Stimulated activated CD8-positive, alpha-beta memory T cell treated with anti-CD3 and anti-CD28 coated beads, Interleukin-15, amount 100 ng/mL, for 1 hour (primary cell): ENCODE measurements at regions not wholly inside any gene's neighbourhood (a gene's known extent, or its start where the extent isn't known, plus 50 kb on each side); places are given as distances from the start of the nearest gene placed in this dataset.

Experiments used
- DNase-seq: peaks from one replicate; pipeline ENCODE4 v3.0.0-alpha.2; 2020; ENCODE audit warnings: low read depth

DNA sequence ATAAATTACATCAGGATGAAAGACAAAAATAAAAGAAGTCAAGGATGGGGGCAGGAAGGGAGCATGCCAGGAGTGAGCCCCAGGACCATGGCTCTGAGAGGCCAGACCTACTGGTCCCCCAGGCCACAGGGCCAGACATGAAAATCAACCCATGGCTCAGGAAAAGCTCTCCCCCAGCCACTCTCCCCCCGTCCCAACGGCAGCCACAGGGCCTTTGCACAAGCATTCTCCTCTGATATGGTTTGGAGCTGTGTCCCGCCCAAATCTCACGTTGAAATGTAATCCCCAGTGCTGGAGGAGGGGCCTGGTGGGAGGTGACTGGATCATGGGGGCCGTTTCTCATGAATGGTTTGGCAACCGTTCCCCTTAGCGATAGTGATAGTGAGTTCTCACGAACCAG, 80.8 kb upstream of the ANO1 start:
- no peak for DNase-seq

DNA sequence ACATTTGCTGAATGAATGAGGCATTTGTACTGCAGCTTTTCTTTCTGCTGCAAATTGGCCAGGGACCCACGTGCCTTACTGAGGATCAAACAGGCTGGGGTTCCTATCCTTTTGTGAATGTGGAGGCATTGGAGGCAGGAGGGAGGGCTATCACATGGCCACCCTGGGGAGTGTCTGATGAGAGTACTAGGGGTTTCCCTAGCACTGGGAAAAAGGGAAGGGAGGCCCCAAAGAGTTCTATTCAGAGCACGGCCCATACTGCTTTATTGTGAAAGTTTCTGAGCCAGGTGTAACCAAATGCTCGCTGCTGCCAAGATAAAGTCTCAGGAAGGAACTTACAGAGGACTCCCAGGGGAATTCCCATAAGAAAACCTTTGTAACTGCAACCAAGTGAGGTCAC, 78.4 kb upstream of the ANO1 start:
- no peak for DNase-seq

DNA sequence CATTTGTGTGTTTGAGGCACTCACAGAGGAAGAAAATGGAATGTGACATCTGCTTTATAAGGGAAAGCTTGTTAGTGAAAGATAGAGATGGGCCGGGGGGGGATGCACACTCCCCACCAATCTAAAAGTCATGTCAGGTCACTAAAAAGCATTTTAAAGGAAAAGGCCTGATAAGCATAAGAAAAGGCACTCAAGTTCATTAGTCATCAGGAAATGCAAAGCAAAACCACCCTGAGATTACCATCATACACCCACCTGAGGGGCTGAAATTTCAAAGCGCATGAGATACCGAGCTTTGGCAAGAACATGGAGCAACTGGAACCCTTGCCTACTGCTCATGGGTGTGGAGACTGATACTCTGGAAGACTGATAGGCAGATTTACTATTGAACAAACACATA, 77.9 kb upstream of the ANO1 start:
- DNase-seq, result no peak

DNA sequence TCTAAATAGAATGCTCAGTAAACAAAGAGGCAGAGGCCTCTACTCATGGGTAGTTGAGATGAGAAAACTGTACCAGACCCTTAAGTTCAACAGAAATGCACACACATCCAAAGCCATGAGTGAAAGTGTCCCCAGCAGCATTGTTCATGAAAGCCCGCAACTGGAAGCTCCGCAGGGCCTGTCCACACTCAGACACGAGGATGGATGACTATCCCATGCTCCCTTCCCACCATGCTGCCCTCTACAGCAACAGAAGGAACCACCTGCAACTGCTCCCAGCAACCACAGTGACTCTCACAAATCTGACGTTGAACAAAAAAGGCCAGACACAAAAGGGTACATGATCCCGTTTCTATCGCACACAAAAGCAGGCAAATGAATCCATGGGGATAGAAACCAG, 76.9 kb upstream of the ANO1 start:
- DNase-seq, result no peak

DNA sequence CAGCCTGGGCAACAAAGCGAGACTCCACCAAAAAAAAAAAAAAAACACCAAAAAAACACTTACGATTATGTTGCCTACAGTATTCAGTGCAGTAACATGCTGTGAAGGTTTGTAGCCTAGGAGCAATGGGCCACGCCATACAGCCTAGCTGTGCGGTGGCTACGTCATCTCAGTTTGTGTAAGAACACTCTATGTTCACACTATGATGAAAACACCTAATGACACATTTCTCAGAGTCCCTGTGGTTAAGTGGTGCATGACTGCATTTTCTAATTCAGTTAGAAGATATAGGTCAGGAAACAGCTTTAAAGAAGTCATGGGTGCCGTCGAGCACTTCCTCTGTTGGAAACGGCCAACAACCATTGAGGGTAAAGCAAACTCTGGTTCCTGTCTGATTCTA, 75.7 kb upstream of the ANO1 start:
- no peak for DNase-seq

DNA sequence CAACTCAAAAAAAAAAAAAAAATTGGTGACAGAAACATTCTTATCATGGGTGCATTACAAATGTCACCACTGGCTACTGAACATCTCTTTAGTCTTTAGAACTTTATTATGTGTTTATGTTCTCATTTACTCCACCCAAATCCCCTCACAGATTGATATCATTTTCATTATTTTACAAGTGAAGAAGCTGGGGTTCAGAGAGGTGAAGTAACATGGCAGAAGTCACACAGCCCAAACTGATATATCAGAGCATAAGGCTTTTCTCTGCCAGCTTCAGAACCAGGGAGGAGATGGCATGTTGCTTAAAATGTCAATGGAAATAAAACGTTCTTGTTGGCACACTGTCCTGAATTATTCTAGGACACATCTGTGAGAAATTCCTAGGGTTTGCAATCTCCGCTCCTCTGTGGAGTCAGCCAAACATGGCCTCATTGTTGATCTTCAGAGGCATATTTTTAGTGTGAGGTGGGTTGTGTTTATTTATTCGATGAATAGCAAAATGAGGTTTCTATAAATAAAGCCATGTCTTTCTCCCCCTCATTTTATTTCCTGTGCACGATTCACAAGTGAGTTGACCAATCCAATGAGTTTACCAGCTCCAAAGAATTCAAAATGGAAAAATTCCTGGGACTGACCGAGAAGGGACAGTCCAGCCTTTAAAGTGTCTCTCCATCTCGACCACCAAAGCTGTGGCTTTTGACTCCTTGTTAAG, 72.9 kb upstream of the ANO1 start:
- DNase-seq, result no peak

DNA sequence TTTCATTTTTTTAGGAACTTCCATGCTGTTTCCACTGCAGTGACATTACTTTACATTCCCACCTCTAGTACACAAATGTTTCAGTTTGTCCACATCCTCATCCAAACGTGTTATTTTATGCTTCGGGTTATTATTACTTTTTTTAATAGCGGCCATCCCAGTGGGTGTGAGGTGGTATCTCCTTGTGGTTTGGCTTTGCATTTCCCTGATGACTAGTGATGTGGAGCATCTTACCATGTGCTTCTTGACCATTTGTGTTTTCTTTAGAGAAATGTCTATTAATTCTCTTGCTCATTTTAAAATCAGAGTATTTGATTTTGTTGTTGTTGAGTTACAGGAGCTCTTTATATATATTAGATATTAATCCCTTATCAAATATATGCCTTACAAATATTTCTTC, 70.3 kb upstream of the ANO1 start:
- DNase-seq, result no peak

DNA sequence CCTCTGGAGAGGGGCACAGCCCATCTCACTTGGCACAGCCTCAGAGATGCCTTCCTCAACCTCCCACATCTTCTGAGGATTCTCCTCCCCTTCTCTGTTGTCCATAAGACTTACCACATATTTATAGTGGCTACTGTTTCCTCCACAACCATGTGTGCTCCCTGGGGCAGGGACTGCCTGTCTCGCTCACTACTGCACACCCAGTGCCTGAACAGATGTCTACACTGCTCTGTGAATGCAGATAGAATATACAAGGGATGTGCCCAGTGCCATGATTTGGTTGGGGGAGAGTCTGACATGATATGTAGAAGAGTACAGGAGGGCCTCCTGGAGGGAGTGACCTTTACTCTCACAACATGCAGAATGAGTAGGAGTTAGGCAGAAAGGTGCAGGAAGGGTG, 67.3 kb upstream of the ANO1 start:
- no peak for DNase-seq

DNA sequence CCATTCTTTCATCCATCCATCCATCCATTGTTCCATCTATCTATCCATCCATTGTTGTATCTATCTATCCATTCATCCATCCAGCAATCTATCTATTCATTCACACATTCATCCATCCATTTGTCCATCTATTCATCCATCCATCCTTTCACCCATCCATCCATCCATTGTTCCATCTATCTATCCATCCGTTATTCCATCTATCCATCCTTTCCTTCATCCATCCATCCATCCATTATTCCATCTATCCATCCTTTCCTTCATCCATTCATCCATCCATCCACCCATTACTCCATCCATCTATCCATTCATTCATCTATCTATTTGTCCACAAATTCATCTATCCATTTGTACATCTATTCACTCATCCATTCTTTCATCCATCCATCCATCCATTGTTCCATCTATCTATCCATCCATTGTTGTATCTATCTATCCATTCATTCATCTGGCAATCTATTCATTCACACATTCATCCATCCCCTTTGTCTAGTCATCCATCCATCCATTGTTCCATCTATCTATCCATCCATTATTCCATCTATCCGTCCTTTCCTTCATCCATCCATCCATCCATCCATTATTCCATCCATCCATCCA, 65.9 kb upstream of the ANO1 start:
- DNase-seq, result no peak

DNA sequence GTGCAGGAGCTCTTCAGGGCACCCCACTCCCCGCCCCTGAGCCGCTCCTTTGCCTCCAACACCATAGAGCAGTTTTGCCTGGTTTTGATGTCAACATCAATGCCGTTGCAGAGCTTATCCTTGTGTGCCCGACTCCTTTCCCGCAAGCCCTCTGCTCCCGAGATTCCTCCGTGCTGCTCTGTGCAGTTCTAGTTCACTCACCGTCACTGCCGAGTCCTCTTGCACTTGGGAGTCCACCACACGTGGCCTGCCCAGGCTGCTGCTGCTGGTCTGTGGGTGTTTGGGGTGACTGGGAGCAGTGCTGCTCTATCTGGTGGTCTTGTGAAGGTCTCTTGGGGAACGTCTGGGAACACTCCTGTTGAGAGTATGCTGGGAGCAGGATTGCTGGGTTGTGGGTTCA, 63.8 kb upstream of the ANO1 start:
- DNase-seq, result no peak

DNA sequence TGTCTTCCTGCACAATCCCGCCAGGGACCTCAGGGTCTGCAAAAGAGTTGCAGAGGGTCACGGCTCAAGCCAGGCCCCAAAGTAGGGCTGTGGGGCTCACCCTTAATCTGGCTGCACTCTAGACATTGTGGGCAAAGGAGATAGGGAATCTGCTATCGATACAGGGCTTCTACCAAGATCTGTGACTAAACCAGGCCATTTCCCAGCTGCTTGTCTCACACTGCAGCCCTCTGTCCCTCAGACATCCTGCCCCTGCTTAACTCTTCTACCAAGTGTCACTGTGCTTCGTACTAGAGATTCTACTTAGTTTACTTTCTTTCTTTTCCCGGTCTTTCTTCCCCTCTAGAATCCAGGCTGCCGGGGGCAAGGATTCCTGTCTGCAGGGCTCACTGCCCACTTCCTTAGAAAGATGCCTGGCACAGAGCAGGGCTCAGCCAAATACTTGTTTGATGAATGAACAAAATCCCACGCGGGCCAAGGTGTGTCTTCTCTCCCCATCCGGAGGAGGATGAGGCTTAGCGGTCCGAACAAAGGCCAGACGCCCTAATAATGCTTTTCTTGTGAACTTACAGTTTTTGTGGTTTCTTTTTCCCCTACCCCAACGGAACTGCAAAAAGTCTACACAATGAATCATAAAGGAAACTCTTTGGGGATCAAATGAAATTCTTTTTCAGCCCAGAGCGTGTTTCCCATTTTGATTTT, 61.3 kb upstream of the ANO1 start:
- no peak for DNase-seq

DNA sequence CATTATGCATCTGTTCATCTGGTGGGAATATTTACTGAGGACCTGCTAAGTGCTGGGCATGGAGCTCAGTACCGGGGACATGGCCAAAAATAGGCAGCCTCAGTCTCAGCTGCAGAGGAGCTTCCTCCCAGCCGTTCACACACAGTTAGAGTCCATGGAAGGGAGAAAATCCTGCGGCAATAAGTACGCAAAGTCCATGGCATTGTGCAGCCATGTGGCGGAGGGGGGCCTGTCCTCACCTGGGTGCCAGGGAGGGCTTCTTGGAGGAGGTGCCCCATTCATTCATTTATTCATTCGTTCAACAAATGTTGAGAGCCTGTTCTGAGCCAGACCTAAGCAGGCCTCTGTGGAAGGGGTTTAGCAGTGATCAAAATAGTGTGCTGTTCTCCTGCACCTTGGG, 59.3 kb upstream of the ANO1 start:
- no peak for DNase-seq

DNA sequence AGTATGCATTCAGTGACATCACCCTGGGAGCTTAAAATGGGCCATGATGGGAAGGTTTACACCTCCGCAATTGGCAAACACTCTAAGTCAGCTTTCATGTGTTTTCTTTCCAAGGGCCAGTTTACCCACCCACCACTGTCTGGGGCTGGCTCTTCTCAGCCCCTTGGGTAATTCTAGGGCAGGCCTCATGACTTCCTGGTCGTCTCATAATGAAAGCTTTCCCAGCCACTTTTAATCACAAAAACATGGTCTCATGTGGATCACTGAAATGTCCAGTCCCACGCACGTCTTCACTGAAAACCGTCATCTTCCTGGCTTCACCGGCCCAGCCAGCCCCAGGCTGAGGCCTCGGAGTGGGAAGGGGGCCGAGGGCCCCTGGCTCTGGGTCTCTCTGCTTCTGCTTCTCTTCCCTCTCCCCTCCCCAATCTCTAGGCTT, 58.5 kb upstream of the ANO1 start:
- DNase-seq, result no peak

DNA sequence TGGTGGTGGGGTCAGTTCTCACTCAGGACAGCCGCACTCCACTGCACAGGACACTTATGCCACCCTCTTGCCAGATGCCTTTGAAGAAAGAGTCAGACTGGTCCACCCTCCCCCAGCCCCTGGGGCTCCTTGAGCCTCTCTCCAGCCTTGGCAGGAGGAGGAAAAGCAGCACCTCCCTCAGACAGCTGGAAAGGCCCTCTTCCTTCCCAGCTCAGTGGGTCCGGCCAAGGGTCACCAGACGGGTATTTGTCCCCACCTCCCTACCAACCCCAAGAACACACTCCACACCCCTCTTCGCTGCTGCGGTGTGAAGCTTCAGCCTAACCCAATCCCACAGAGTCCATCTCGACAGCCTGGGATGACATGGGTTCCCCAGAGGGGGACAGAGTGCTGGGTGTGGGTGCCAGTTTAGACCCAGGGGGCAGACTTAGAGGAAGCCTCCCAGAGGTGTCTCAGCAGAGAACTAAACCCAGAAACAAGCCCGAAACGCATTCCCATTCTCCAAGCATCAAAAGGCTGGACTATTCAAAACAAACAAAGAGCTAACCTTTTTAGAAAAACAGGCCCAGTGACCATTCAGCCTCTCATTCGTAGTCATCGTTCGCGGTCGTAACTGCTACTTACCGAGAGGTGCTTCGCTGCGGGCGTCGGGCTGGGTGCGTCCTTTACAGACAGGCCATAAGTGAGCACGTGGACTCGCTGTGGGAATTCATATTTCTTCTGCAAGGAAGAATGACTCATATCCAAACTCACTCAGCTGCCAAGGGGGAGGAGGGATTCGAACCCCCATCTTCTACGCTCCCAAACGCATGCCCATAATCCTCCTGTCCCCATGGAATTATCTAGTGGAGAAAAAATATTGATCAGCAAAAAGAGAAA, 57.5 kb upstream of the ANO1 start:
- DNase-seq, result no peak

DNA sequence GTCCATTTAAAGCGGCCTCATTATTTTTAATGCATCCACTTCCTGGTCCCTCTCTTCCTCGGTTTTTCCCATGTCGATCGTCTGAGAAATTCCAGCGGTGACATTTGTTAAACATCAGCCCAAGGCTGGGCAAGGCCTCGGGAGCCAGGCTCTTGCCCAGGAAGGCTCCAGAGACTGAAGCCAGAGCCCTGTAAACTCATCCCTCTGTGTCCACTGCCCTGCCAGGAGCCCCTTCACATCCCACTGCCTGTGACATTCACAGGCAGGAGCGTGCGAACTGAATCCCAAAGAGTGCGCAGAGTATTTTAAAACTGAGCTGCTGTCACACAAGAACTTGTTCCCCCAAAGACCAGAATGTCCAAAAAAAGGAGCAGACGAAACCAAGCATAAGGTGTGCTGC, 56.5 kb upstream of the ANO1 start:
- no peak for DNase-seq

DNA sequence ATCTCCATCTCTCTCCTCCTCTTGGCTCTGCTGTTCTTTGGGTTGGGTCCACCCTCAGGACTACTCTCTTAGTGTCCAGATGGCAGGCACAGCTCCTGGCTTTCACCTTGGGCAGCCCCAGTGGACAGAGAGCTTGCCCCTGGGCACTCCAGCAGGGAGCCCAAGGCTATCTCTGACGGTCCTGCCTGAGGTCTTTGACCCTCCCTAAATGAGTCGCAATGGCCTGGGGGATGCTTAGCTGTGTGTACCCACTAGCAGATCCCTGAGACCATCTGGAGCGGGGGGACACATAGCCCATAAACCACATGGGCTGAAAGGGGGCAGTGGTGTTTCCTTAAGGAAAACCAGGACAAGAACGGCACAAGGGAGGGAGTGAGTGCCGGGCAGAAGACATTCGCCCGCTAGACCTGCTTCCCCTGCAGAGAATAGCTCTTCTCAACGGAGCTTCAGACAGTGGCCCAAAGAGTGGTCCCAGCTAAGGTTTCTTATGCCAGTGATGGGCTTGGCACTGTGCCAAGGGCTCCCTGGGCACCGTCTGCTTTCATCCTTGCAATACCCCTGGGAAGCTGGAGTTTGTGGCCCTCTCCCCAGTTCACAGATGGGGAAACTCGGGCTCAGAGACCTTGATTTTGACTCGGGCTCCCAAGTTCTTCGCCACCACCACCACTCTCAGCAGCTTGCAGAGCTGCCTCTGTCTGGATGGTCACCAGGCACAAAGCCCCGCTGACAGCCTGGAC, 53.9 kb upstream of the ANO1 start:
- DNase-seq, result no peak

DNA sequence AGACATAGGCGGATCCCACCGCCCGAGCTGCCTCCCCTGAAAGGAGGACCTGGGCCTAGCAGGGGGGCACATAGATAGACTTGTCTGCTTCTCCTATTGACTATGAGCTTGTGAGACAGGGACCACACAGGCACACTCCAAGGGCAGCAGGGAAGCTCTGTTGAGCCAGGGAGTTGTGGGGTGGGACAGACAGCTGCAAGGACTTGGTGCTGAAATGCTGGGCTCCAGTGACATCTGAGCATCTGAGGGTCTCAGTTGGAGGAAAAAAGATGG, 53.4 kb upstream of the ANO1 start:
- no peak for DNase-seq

DNA sequence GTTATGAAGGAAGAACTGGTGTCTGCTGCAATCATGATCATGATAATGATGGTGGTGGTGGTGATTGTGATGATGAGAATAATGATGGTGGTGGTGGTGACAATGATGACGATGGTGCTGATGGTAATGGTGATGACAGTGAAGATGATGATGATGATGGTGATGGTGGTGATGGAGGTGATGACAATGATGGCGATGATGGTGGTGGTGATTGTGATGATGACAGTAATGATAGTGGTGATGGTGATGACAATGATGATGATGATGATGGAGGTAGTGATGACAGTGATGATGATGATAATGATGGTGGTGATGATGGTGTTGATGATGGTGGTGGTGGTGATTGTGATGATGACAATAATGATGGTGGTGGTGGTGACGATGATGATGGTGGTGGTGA, 52.8 kb upstream of the ANO1 start:
- DNase-seq, result no peak

DNA sequence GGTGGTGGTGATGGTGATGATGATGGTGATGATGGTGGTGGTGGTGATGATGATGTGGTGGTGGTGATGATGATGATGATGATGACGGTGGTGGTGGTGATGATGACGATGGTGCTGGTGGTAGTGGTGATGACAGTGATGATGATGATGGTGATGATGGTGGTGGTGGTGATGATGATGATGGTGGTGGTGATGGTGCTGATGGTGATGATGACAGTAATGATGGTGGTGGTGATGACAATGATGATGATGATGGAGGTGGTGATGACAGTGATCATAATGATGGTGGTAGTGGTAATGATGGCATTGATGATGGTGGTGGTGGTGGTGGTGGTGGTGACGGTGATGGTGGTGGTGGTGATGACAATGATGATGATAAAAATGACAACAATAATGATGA, 52.1 kb upstream of the ANO1 start:
- no peak for DNase-seq

DNA sequence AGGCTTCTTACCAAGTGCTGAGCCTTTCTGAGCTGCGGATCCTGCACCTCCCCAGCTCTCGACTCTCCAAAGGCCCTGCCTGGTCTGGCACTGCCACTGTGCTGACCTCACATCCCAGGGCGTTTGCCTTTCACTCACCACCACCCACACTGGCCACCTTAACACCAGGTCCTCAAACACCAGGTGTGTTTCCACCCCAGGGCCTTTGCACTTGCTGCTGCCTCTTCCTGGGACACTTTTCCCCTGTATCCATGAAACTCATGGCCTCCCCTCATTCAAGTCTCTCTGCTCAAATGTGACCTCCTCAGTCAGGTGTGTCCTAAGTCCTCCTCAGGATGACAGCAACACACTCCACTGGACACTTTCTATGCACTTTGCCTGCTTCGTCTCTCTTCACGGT, 51.4 kb upstream of the ANO1 start:
- no peak for DNase-seq

DNA sequence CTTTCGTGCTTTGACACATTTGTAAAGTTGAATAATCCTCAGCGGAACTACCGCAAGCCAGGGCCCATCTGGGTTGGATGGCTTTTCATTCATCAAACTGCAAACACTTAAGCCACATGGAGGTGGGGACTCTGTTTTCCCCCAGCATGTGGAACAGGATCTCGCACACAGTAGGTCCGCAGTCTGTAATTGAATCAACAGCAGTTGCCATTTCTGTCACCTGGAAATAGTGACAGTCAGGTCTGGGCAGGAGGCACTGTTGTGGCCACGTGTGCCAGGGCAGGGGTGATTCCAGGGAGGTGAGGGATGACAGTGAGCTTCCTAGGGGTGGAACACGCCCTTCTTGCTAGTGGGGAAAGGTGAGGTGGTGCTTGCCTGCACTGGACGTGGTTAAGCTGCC, 50.7 kb upstream of the ANO1 start:
- DNase-seq, result no peak

DNA sequence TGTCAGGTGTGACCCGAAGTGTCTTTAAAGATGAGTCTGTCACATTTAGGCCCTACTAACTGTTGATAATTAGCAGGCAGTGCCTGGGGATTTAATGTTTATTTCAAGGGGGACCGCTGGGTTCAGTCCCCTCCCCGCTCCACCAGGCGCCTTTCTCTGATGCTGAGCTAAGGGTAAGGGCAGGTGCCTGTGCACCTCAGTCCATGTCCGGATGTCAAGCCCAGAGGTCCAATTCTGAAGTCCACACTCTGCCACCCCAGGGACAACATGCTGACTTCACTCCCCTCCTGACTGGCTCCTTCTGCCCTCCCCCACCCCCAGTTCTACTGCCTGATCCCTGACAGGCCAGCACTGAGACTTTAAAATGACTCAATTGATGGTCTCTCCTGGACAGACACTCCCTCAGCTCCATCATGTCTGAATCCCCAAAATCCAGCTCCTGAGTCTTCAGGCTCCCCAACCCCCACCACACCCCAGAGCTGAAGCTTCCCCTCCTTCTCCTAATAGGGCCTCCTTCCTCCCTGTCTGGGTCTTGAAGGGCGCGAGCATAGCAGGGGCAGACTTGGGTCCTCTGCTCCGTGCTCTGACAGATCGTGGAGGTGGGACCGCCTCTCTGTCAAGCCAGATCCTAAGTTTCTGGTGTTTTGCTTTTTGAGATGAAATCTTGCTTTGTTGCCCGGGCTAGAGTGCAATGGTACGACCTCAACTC, 49.8 kb upstream of the ANO1 start:
- no peak for DNase-seq
